GM18858 (cell line): ENCODE measurements at regions not wholly inside any gene's neighbourhood (a gene's known extent, or its start where the extent isn't known, plus 50 kb on each side); places are given as distances from the start of the nearest gene placed in this dataset.

ENCODE experiments used
- ATAC-seq: cut with Tn5 transposase; IDR thresholded peaks from one replicate; pipeline ENCODE4 v1.9.1; 2021; ENCODE audit not compliant: unreplicated experiment

- no peak for ATAC-seq
Observed at GRCh38 chr15:93249623-93250022, 160.6 kb upstream of the RGMA start.

GRCh38 chr15:93247466-93248121 lies 158.6 kb upstream of the RGMA start:
- ATAC-seq = no peak

GRCh38 chr15:93246266-93247242 lies 157.5 kb upstream of the RGMA start:
- ATAC-seq = no peak

- no peak for ATAC-seq
Observed at GRCh38 chr15:93245661-93246042, 156.6 kb upstream of the RGMA start.

- no peak for ATAC-seq
Observed at GRCh38 chr15:93244696-93245660, 156.0 kb upstream of the RGMA start.

GRCh38 chr15:93243573-93243972 lies 154.6 kb upstream of the RGMA start:
- no peak for ATAC-seq

- no peak for ATAC-seq
Observed at GRCh38 chr15:93241696-93242585, 152.9 kb upstream of the RGMA start.

GRCh38 chr15:93239993-93240392 lies 151.0 kb upstream of the RGMA start:
- no peak for ATAC-seq

GRCh38 chr15:93239591-93239990 lies 150.6 kb upstream of the RGMA start:
- no peak for ATAC-seq

GRCh38 chr15:93238641-93239040 lies 149.6 kb upstream of the RGMA start:
- ATAC-seq = no peak

GRCh38 chr15:93235926-93236780 lies 147.1 kb upstream of the RGMA start:
- no peak for ATAC-seq

GRCh38 chr15:93235269-93235668 lies 146.3 kb upstream of the RGMA start:
- ATAC-seq = no peak

- no peak for ATAC-seq
Observed at GRCh38 chr15:93233710-93234109, 144.7 kb upstream of the RGMA start.

GRCh38 chr15:93232845-93233244 lies 143.8 kb upstream of the RGMA start:
- no peak for ATAC-seq

- no peak for ATAC-seq
Observed at GRCh38 chr15:93231994-93232393, 143.0 kb upstream of the RGMA start.

- no peak for ATAC-seq
Observed at GRCh38 chr15:93231261-93231925, 142.4 kb upstream of the RGMA start.

GRCh38 chr15:93228546-93228945 lies 139.5 kb upstream of the RGMA start:
- no peak for ATAC-seq

- ATAC-seq = peak; percentile 44
Observed at GRCh38 chr15:93223803-93224202, 134.8 kb upstream of the RGMA start.

GRCh38 chr15:93221759-93222158 lies 132.7 kb upstream of the RGMA start:
- no peak for ATAC-seq
